Peyer's patch (tissue), 4 donors: ENCODE measurements at regions not wholly inside any gene's neighbourhood (a gene's known extent, or its start where the extent isn't known, plus 50 kb on each side); places are given as distances from the start of the nearest gene placed in this dataset.

Experiments
- DNase-seq, 3 donors: peaks; one replicate each; pipeline ENCODE4 v3.0.0-alpha.2; 2017 to 2019
- H3K27ac ChIP-seq, 4 donors: fragments of 200-600 bp; sonication (generic); one replicate each; pipeline ENCODE4 v1.5.1; 2016 to 2019
- H3K27me3 ChIP-seq, 2 donors: fragments of 200-600 bp; sonication (generic); one replicate each; pipeline ENCODE4 v1.5.1; 2019
- H3K36me3 ChIP-seq, 3 donors: fragments of 200-600 bp; sonication (generic); one replicate each; pipeline ENCODE4 v1.5.1; 2016 to 2019
- H3K4me1 ChIP-seq, 4 donors: fragments of 200-600 bp; sonication (generic); one replicate each; pipeline ENCODE4 v1.5.1; 2016 to 2019
- H3K4me3 ChIP-seq, 4 donors: fragments of 200-600 bp; sonication (generic); 1 replicate in 3 of 4; 2 replicates in 1 of 4; pipeline ENCODE4 v1.5.1; 2016 to 2019; ENCODE audit warnings: mild to moderate bottlenecking in 1 of 4
- H3K9me3 ChIP-seq, 4 donors: fragments of 200-600 bp; sonication (generic); one replicate each; pipeline ENCODE4 v1.5.1; 2016 to 2019; ENCODE audit warnings: mild to moderate bottlenecking in 1 of 4
- POLR2A ChIP-seq, 2 donors: fragments of 450-650 bp; IDR thresholded peaks; one replicate each; pipeline ENCODE4 v1.5.1; 2017; ENCODE audit warnings: antibody characterized with exemption in 2 of 2, mild to moderate bottlenecking in 2 of 2, moderate library complexity in 2 of 2
- TF ChIP-seq, protein P1 (sequence below), 6 experiments: fragments of 450-650 bp in 4 of 6; fragments of 200-600 bp in 2 of 6; sonication (generic) in 1 of 6; IDR thresholded peaks; one replicate each; pipeline ENCODE4 v1.5.1; 2017 to 2019; ENCODE audit warnings: antibody characterized with exemption in 6 of 6, mild to moderate bottlenecking in 3 of 6, moderate library complexity in 1 of 6

DNA sequence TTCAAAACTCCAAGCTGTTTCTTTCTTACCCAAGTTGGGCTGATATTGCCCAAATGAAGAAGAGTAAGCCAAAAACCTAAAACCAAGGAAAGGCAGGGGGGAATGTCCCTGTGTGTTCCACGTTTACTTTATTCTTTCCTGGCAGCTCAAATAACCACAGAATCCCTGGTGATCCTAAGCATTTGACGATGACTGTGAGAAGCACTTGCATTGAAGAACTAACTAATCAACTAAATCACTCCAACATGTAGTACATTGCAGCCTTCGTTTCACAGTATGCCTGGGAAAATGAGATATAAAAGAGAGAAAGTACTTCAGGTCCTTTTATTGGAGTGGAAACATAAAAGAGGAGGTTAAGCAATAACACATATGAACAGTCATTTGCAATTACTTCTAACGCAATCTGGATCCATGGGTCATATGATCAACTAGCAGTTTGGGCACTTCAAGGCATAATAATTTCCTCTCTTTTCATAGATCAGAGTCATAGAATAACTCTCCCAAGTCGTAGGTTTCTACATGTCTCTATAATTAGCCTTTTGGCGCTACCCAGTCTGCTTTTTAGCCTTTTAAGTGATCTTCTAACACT is 338.4 kb downstream of the TMEM167A start:
- DNase-seq, result no peak
- H3K4me1 ChIP-seq, result no peaks in the 10 kb centered on the region
- H3K4me3 ChIP-seq, result no peak overlapping the region
- TF ChIP-seq POLR2A (IDR thresholded peaks at IDR 0.05), result no peak
- TF ChIP-seq, protein P1, sequence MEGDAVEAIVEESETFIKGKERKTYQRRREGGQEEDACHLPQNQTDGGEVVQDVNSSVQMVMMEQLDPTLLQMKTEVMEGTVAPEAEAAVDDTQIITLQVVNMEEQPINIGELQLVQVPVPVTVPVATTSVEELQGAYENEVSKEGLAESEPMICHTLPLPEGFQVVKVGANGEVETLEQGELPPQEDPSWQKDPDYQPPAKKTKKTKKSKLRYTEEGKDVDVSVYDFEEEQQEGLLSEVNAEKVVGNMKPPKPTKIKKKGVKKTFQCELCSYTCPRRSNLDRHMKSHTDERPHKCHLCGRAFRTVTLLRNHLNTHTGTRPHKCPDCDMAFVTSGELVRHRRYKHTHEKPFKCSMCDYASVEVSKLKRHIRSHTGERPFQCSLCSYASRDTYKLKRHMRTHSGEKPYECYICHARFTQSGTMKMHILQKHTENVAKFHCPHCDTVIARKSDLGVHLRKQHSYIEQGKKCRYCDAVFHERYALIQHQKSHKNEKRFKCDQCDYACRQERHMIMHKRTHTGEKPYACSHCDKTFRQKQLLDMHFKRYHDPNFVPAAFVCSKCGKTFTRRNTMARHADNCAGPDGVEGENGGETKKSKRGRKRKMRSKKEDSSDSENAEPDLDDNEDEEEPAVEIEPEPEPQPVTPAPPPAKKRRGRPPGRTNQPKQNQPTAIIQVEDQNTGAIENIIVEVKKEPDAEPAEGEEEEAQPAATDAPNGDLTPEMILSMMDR (IDR thresholded peaks at IDR 0.05), result no peak
- no peaks in the 10 kb centered on the region for H3K27me3 ChIP-seq
- H3K36me3 ChIP-seq, result no peaks in the 10 kb centered on the region
- H3K9me3 ChIP-seq, result no peaks in the 10 kb centered on the region
- no peak overlapping the region for H3K27ac ChIP-seq

DNA sequence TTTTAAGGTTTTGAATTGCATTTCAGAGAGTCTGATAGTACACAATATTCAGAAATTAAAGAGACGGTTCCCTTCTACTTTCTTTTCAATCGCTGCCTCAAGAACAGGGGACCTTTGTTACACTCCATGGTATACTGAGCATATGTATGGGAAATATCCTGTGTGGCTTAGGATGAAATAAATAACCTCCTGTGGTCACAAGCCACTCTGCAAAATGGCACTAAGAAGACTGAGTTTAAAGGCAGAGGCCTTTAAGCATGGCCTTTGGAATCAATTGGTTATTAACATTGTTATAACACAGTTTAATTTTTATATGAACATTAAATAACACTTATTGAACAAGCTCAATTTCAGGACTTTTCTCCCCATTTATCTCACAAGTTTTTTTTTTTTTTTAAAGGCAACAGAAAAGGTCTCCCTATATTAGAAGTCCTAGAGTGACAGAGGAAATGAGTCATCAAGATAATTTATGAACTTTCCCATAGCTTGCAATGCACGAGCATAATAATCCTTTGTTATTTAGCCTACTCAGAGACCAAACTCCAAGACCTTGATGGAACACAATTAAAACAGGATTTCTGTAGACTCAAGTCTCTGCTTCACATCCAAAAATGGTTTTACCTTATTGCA is 341.9 kb downstream of the TMEM167A start:
- TF ChIP-seq, protein P1 (IDR thresholded peaks at IDR 0.05), result no peak
- no peak for TF ChIP-seq POLR2A (IDR thresholded peaks at IDR 0.05)
- DNase-seq, result no peak
- no peaks in the 10 kb centered on the region for H3K4me1 ChIP-seq
- no peaks in the 10 kb centered on the region for H3K9me3 ChIP-seq
- no peaks in the 10 kb centered on the region for H3K27me3 ChIP-seq
- no peak overlapping the region for H3K27ac ChIP-seq
- no peaks in the 10 kb centered on the region for H3K36me3 ChIP-seq
- H3K4me3 ChIP-seq, result no peak overlapping the region

DNA sequence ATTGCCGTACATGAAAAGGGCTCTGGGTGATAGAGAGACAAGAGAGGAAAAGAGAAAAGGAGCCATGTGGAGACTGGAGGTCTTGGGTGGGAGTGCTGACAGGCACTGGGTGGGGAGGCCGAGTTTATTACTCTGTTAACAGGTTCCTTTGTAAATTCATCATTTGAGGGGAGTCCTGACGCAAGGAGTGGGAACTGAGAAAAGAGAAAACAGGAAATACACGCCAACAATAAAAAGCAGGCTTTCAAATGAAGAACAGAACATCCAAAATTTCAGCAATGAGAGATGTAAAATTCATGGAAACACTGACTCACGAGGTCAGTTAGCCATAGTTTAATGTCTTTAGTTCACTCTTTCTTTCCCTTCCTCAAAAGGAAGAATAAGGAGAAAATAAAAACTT is 342.8 kb downstream of the TMEM167A start:
- Histone ChIP-seq H3K4me1 (no peaks in the 10 kb centered on the region), H3K9me3 (no peaks in the 10 kb centered on the region), H3K27me3 (no peaks in the 10 kb centered on the region), H3K27ac (no peak overlapping the region), H3K36me3 (no peaks in the 10 kb centered on the region), H3K4me3 (no peak overlapping the region)
- DNase-seq, result no peak
- TF ChIP-seq, protein P1 (IDR thresholded peaks at IDR 0.05), result no peak
- TF ChIP-seq POLR2A (IDR thresholded peaks at IDR 0.05), result no peak

DNA sequence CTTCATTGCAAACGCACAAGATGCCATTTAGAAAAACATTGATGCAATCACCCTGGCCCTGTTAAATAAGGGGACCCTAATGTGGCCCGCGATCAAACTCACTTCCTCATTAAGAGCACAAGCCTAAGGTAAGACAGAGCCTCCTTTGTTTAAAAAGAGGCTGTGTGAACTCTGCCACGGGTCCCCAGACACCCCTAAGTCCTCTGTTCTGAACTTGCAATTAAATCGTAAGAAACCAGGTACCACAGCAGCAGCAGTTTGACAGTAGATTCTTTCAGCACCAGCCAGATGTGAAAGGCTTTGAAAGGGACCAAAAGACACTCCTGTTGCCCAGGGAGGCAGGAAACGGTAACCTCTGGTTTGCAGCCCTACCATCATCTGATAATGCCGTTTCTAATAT is 346.3 kb downstream of the TMEM167A start:
- Histone ChIP-seq H3K36me3 (no peaks in the 10 kb centered on the region), H3K4me1 (no peaks in the 10 kb centered on the region), H3K27ac (no peak overlapping the region), H3K27me3 (no peaks in the 10 kb centered on the region), H3K9me3 (no peaks in the 10 kb centered on the region), H3K4me3 (no peak overlapping the region)
- no peak for TF ChIP-seq POLR2A (IDR thresholded peaks at IDR 0.05)
- TF ChIP-seq, protein P1 (IDR thresholded peaks at IDR 0.05), result no peak
- DNase-seq, result no peak

DNA sequence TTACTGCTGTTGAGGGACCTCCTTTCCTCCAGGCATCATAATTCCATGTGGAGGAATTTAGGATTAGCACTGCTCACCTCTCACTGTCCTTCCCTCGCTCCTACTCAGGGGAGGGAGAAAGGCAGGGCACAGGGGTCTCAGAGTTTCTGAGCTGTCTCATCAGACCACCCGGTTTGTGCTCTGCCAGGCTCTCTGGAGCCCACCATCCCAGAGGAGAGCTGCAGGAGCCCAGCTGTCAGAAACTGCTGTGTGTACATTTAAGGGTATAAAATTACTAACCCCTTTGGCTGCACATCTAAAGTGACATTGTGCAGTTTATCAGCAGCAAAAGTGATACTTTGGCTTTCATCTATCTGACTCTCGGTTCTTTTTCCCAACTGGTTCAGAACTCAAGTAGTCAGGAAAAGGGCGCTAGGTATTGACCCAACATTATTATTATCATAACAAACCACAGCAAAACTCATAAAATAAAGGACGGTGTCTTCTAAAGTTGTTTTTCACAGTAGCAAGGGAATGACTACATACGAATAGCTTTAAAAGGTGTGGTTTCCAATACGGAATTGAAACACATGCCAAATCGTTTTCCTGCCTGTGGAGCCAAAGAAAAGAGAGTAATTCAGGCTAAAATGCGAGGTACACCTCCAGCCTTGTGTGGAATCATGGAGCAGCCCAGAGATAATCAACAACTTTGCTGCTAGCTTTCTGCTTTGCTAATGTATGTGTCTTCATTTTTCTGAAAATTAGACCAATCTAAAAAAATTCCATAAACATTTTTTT is 348.1 kb downstream of the TMEM167A start:
- TF ChIP-seq, protein P1 (IDR thresholded peaks at IDR 0.05), result no peak
- no peak for TF ChIP-seq POLR2A (IDR thresholded peaks at IDR 0.05)
- Histone ChIP-seq H3K9me3 (no peaks in the 10 kb centered on the region), H3K4me3 (no peak overlapping the region), H3K27me3 (no peaks in the 10 kb centered on the region), H3K27ac (no peak overlapping the region), H3K36me3 (no peaks in the 10 kb centered on the region), H3K4me1 (no peaks in the 10 kb centered on the region)
- DNase-seq, result no peak
